Esophagus muscularis mucosa (tissue), 4 donors: ENCODE measurements at regions not wholly inside any gene's neighbourhood (a gene's known extent, or its start where the extent isn't known, plus 50 kb on each side); places are given as distances from the start of the nearest gene placed in this dataset.

Experiments used
- DNase-seq: peaks from one replicate; pipeline ENCODE4 v3.0.0-alpha.2; 2017; ENCODE audit errors: extremely low spot score
- H3K27ac ChIP-seq, 4 donors: fragments of 200-600 bp; sonication (generic); replicated peaks in 1 of 4; 1 replicate in 3 of 4; 2 replicates in 1 of 4; pipeline ENCODE4 v1.5.1; 2016 to 2019; ENCODE audit warnings: mild to moderate bottlenecking in 1 of 4
- H3K27me3 ChIP-seq, 4 donors: fragments of 200-600 bp; sonication (generic); one replicate each; pipeline versions ENCODE4 v1.5.1 to v1.6.0; 2016 to 2019
- H3K36me3 ChIP-seq, 4 donors: fragments of 200-600 bp; sonication (generic); one replicate each; pipeline ENCODE4 v1.5.1; 2016 to 2019
- H3K4me1 ChIP-seq, 4 donors: fragments of 200-600 bp; sonication (generic); one replicate each; pipeline ENCODE4 v1.5.1; 2016 to 2019
- H3K4me3 ChIP-seq, 4 donors: fragments of 200-600 bp; sonication (generic); 1 replicate in 2 of 4; 2 replicates in 2 of 4; pipeline ENCODE4 v1.5.1; 2016 to 2019; ENCODE audit warnings: mild to moderate bottlenecking in 4 of 4, moderate library complexity in 1 of 4
- H3K9me3 ChIP-seq, 4 donors: fragments of 200-600 bp; sonication (generic); 1 replicate in 3 of 4; 2 replicates in 1 of 4; pipeline ENCODE4 v1.5.1; 2016 to 2019
- CTCF ChIP-seq, 3 experiments: fragments of 200-600 bp in 2 of 3; fragments of 450-650 bp in 1 of 3; sonication (generic) in 2 of 3; IDR thresholded peaks; one replicate each; pipeline ENCODE4 v1.5.1; 2017 to 2019; ENCODE audit warnings: antibody characterized with exemption in 3 of 3, mild to moderate bottlenecking in 2 of 3, moderate library complexity in 1 of 3
- EP300 ChIP-seq: sonication (generic); formaldehyde crosslinking; IDR thresholded peaks from one replicate; pipeline ENCODE4 v1.6.1; 2017; ENCODE audit warnings: antibody characterized with exemption
- POLR2A ChIP-seq: fragments of 450-650 bp; IDR thresholded peaks from one replicate; pipeline ENCODE4 v1.6.1; 2017; ENCODE audit warnings: antibody characterized with exemption, moderate library complexity, mild to moderate bottlenecking, low read depth
- POLR2AphosphoS5 ChIP-seq, 2 donors: sonication (generic); formaldehyde crosslinking; IDR thresholded peaks; one replicate each; pipeline ENCODE4 v1.6.1; 2017; ENCODE audit warnings: antibody characterized with exemption in 2 of 2
- WGBS: methylation state at CpG from one replicate; pipeline ENCODE4 v1.1.5; 2018; 5-methylcytosine and 5-hydroxymethylcytosine counted together
- intact Hi-C: fragments of 100-400 bp; cut with DNase I; formaldehyde crosslinking; loops from one replicate; pipeline ENCODE4 v1.15.1; 2023

DNA sequence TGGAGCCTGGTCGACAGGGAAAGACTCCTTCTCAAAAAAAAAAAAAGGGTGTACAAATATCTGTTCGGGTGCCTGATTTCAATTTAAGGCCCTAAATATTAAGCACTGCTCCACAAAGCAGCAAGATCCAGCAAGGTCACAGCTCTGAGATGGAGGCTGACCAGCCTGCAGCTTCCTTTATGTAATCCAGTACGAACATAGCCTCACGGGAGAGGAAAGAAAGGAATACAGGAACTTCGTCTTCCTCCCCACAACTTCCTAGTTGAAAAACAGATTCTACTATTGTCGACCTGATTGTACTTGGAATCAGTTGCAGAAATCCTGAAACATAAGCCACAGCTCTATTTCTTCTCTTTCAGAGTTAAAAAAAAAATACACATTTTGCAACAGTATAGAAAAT is 53.5 kb upstream of the TBC1D9 start:
- WGBS, result 60% methylated on average over 6 of the region's 6 CpGs
- no peak for TF ChIP-seq CTCF (IDR thresholded peaks at IDR 0.05)
- H3K27ac ChIP-seq, result no peak overlapping the region

GRCh38 chr4:140808256-140808655 is 52.1 kb upstream of the TBC1D9 start:
- Histone ChIP-seq H3K36me3 (no peaks in the 10 kb centered on the region), H3K27ac (peak overlapping the region in 1 of 4 donors; percentile 14), H3K4me3 (no peak overlapping the region), H3K4me1 (peaks cover 0 to 16% (median 13%) of the 10 kb centered on the region in 4 donors), H3K27me3 (no peaks in the 10 kb centered on the region), H3K9me3 (no peaks in the 10 kb centered on the region)
- 68% methylated on average over 7 of the region's 7 CpGs for WGBS
- intact Hi-C loops, result no loop called here
- DNase-seq, result no peak
- no peak for TF ChIP-seq POLR2A
- TF ChIP-seq CTCF (IDR thresholded peaks at IDR 0.05), result no peak
- no peak for TF ChIP-seq POLR2AphosphoS5 (IDR thresholded peaks at IDR 0.05)
- TF ChIP-seq EP300, result no peak

More for the DNA sequence above, 53.5 kb upstream of the TBC1D9 start:
- H3K9me3 ChIP-seq, result no peaks in the 10 kb centered on the region
- H3K36me3 ChIP-seq, result no peaks in the 10 kb centered on the region
- peaks cover 0 to 16% (median 13%) of the 10 kb centered on the region in 4 donors for H3K4me1 ChIP-seq
- no peak for DNase-seq
- intact Hi-C loops, result no loop called here
- no peak overlapping the region for H3K4me3 ChIP-seq
- no peaks in the 10 kb centered on the region for H3K27me3 ChIP-seq

GRCh38 chr4:140807491-140808252 is 51.5 kb upstream of the TBC1D9 start:
- intact Hi-C loops, result no loop called here
- no peak for DNase-seq
- TF ChIP-seq EP300 (no peak), POLR2AphosphoS5 (IDR thresholded peaks at IDR 0.05) (no peak), CTCF (IDR thresholded peaks at IDR 0.05) (no peak), POLR2A (no peak)
- Histone ChIP-seq H3K36me3 (no peaks in the 10 kb centered on the region), H3K4me3 (no peak overlapping the region), H3K9me3 (no peaks in the 10 kb centered on the region), H3K27ac (peak overlapping the region in 1 of 4 donors; percentile 14), H3K27me3 (no peaks in the 10 kb centered on the region), H3K4me1 (peaks cover 0 to 16% (median 13%) of the 10 kb centered on the region in 4 donors)
- WGBS, result 45% methylated on average over 6 of the region's 6 CpGs

- WGBS, result 89% methylated on average over 4 of the region's 4 CpGs
- Histone ChIP-seq H3K27ac (no peak overlapping the region), H3K4me3 (no peak overlapping the region), H3K4me1 (peaks cover 0 to 16% (median 13%) of the 10 kb centered on the region in 4 donors), H3K27me3 (no peaks in the 10 kb centered on the region), H3K9me3 (no peaks in the 10 kb centered on the region), H3K36me3 (no peaks in the 10 kb centered on the region)
- intact Hi-C loops, result no loop called here
- no peak for TF ChIP-seq EP300
- TF ChIP-seq POLR2AphosphoS5 (IDR thresholded peaks at IDR 0.05), result no peak
- no peak for TF ChIP-seq CTCF (IDR thresholded peaks at IDR 0.05)
- no peak for TF ChIP-seq POLR2A
- DNase-seq, result no peak
Observed at GRCh38 chr4:140806163-140806562, 50.0 kb upstream of the TBC1D9 start.
